NB4 (cell line): ENCODE measurements at regions not wholly inside any gene's neighbourhood (a gene's known extent, or its start where the extent isn't known, plus 50 kb on each side); places are given as distances from the start of the nearest gene placed in this dataset.

ENCODE experiments used
- CTCF ChIP-seq: IDR thresholded peaks from one replicate; pipeline ENCODE4 v1.5.1; 2012; ENCODE audit warnings: low read depth, low read length
- MYC ChIP-seq: IDR thresholded peaks from 2 replicates; pipeline ENCODE4 v1.6.1; 2011; ENCODE audit warnings: low read depth, low read length
- POLR2A ChIP-seq: IDR thresholded peaks from 2 replicates; pipeline ENCODE4 v1.6.1; 2011; ENCODE audit warnings: mild to moderate bottlenecking; ENCODE audit not compliant: insufficient read length; ENCODE audit errors: extremely low read depth

- no peak for TF ChIP-seq CTCF
- TF ChIP-seq POLR2A = no peak
- TF ChIP-seq MYC = no peak
These were observed 336.3 kb downstream of the IRX1 start for GRCh38 chr5:3931976-3932375.
